ENCODE measurements at regions not wholly inside any gene's neighbourhood (a gene's known extent, or its start where the extent isn't known, plus 50 kb on each side); places are given as distances from the start of the nearest gene placed in this dataset.

DNA sequence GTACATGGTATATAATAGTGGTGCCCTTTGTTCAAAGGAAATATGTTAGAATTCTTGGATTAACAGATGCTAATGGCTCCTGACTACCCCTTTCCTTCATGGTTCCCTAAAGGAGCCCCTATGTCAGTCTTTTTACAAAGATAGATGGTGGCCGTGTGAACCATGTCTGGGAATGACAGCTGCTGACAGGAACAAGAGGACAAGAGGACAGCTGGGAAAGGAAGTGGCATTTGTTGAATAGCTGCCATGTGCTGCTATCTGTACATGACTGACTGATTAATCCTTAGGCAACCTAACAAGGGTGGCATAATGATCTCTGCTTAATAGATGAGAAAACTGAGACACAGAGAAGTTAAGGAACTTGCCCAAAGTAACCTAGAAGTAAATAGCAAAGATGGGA is 321.7 kb downstream of the ZNF621 start:
- TF ChIP-seq, protein P1, sequence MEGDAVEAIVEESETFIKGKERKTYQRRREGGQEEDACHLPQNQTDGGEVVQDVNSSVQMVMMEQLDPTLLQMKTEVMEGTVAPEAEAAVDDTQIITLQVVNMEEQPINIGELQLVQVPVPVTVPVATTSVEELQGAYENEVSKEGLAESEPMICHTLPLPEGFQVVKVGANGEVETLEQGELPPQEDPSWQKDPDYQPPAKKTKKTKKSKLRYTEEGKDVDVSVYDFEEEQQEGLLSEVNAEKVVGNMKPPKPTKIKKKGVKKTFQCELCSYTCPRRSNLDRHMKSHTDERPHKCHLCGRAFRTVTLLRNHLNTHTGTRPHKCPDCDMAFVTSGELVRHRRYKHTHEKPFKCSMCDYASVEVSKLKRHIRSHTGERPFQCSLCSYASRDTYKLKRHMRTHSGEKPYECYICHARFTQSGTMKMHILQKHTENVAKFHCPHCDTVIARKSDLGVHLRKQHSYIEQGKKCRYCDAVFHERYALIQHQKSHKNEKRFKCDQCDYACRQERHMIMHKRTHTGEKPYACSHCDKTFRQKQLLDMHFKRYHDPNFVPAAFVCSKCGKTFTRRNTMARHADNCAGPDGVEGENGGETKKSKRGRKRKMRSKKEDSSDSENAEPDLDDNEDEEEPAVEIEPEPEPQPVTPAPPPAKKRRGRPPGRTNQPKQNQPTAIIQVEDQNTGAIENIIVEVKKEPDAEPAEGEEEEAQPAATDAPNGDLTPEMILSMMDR (IDR thresholded peaks at IDR 0.05; ENCODE audit: extremely low read depth, missing control alignments): no peak
- DNase-seq (ENCODE audit: low spot score): no peak

DNA sequence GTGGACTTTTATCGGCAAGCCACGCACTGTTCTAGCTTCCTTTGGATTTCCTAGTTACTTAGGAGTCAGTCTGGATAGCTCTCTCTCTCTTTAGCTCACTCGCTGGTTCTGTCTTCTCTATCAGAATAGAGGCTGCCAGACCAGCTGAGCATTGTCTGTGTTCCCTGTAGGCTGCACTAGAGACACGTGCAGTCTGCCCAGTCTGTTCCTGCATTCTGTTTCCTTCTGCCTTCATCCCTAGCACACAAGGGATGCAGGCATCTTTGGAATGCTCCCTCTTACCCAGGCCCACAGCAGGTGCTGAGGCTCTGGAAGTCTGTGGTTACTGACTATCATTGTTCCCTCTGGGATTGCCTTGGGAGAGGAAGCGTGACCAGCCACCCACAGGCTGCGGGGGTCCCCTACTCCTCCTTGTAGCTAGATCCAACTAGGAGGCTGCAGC is 322.8 kb downstream of the ZNF621 start:
- no peak for DNase-seq (ENCODE audit: low spot score)
- TF ChIP-seq, protein P1 (IDR thresholded peaks at IDR 0.05; ENCODE audit: extremely low read depth, missing control alignments): no peak

DNA sequence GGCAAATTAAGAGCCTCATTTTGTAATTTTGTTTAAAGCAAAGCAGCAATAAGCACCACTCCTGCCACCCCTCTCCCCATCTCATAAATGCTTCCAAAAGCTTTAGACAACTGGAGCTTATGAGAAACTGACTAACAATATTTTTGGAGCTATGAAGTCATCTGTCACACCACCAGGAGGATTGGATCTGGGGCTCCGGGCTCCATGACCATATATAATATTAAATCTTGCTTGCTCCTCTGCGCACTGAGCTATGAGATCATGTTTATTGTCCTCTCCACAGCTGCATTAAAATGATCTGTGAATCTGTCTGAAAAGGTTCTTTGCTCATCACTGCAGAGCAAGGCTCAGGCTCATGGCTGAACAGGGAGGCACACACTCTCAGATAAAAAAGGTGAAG is 323.7 kb downstream of the ZNF621 start:
- no peak for DNase-seq (ENCODE audit: low spot score)
- TF ChIP-seq, protein P1 (IDR thresholded peaks at IDR 0.05; ENCODE audit: extremely low read depth, missing control alignments): no peak

DNA sequence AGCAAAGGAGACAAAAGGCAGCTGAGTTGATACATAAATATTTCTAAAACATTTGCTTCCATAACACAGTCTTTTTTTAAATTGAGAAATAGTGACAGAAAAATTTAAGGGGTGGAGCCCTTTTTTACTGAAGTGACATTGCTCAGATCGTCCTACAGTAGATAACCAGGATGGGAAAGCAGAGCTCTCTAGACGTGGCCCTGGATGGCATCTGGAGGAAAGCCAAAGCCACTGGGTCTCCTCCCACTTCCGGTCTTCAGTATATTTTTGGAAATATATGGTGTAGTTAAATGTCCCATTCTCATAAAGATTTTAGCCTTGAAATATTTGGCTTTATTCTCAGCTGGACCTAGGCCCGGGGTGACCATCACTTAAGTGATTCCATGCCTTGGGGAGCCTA is 326.1 kb downstream of the ZNF621 start:
- DNase-seq (ENCODE audit: low spot score): no peak
- TF ChIP-seq, protein P1 (IDR thresholded peaks at IDR 0.05; ENCODE audit: extremely low read depth, missing control alignments): no peak

DNA sequence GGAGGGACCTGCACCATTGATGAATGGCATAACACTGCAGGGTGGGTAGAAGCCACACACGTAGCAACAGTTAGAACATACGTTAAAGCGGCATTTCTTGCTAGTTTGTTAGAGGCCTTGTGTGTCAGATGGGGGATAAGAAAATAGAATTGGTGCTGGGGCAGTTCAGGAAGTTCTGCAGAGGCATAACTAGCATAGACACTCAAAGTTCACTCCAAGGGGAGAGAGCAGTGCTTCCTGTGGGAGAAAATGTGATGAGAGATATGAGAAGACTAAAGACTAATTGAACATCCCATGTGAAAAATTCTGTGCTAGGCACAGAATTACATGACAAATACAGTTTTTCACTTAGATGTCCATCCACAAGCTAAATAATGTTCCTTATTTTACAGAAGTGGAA is 327.1 kb downstream of the ZNF621 start:
- TF ChIP-seq, protein P1 (IDR thresholded peaks at IDR 0.05; ENCODE audit: extremely low read depth, missing control alignments): no peak
- no peak for DNase-seq (ENCODE audit: low spot score)

DNA sequence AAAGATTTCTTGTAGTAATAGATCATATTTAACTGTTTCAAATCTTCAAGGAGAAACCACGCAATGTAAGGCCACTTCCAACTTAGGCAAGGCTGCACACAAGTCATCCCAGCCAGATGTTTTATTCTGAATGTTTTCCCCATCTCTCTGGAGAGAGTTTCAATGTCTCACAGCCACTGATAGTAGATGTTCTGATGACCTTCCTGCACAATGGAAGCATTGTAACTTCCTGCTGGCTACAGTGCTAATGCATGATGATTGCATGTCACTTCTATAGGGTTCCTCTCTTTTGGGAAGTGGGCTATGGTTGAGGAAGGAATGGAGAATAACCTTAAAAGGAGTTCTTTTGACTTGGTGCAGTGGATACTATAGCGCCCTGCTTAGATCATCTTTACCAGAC is 328.0 kb downstream of the ZNF621 start:
- DNase-seq (ENCODE audit: low spot score): no peak
- TF ChIP-seq, protein P1 (IDR thresholded peaks at IDR 0.05; ENCODE audit: extremely low read depth, missing control alignments): no peak

DNA sequence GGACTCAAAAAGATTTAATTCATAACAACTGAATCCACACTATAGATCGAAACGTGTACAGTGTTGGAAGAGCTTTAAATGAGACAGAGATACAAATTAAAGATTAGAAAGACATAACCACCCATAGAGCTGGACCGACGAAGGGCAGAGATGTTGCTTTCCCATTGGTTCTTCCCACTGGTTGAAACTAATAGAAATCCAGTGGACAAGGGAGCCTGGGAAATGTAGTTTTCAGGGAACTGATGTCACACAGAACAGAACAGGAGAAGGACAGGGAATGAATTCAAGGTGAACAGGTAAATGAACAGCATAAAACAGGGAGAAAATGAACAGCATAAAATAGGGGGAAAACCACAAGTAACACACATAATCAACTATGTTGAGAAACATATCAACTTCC is 328.7 kb downstream of the ZNF621 start:
- TF ChIP-seq, protein P1 (IDR thresholded peaks at IDR 0.05; ENCODE audit: extremely low read depth, missing control alignments): no peak
- DNase-seq (ENCODE audit: low spot score): no peak
